NCI-H1417 treated with DMSO at 0.1 percent for 48 hours (cell line): ENCODE measurements at regions not wholly inside any gene's neighbourhood (a gene's known extent, or its start where the extent isn't known, plus 50 kb on each side); places are given as distances from the start of the nearest gene placed in this dataset.

Experiments used
- DNase-seq: peaks from one replicate; lab custom pipeline; 2025; lab: John Stamatoyannopoulos, UW

DNA sequence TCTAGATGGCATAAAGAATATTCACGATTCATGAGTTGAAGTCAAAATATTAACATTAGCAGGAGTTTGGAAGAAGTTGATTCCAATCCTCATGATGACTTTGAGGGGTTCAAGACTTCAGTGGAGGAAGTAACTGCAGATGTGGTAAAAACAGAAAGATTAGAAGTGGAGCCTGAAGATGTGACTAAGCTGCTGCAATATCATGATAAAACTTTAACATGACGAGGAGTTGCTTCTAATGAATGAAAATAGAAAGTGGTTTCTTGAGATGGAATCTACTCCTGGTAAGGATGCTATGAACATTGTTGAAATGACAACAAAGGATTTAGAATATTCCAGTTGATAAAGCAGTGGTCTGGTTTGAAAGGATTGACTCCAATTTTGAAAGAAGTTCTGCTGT, 70.1 kb upstream of the TMLHE start:
- no peak for DNase-seq

DNA sequence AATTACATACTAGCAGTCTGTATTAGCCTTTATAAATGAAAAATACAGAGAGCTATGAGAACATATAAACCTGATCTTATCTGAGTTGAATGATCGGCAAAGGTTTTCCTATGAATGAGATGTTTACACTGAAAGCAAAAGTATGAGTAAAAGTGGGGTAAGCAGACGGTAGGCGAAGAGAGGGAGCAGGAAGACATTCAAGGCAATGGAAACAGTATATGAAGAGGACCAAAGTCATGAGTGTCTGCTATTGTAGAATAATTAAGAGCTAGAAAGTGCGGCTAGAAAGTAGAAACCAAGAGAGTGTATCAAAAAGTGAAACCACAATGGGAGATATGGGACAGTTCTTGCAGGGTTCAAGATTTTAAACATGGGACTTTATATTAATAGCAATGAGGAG, 67.0 kb upstream of the TMLHE start:
- DNase-seq, result no peak

DNA sequence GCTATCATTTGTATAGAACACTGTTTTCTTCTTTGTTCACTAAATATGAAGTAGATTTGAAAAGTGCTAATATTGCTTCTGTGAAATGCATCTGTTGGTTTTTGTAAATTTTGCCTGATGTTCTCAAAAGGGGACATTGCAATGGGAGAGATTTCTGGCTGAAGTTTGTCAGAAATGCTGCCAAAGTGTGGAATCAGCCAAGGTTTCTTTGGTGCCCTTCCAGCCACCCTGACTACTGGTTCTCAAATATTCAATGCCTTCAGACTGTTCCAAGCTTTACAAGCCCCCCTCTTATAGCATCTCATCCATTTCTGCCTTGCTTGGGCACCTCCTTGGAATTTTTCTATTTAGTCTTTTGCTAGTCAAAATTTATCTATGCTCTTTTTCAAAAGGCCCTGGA, 60.6 kb upstream of the TMLHE start:
- no peak for DNase-seq

DNA sequence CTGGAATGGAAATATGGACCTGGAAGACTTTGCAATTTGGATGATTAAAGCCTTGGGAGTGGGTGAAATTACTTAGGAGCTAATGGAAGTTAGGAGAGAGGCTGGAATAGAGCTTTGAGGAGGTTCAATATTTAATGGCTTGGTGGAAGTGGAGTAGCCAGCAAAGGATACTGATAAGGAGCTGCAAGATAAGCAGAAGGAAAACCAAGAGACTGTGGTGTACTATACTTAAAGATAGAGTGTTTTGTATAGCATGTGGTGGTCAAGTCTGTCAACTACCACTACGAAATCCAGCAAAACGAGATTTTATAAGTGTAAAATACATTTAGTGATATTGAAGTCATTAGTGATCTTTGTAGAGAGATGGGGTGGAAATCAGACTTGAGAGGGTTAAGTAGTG, 54.0 kb upstream of the TMLHE start:
- no peak for DNase-seq
